ENCODE measurements at regions not wholly inside any gene's neighbourhood (a gene's known extent, or its start where the extent isn't known, plus 50 kb on each side); places are given as distances from the start of the nearest gene placed in this dataset.

GRCh38 chr14:82492157-82492556, 958.5 kb upstream of the SEL1L start:
- H3K4me1 ChIP-seq (ENCODE audit: insufficient read depth): no peaks in the 10 kb centered on the region
- no peaks in the 10 kb centered on the region for H3K27me3 Mint-ChIP-seq (ENCODE audit: insufficient read depth, low read depth, poor library complexity)
- TF ChIP-seq NANOG (IDR thresholded peaks at IDR 0.05; ENCODE audit: borderline replicate concordance) (no peak), JUNB (IDR thresholded peaks at IDR 0.05; ENCODE audit: unreplicated experiment) (no peak), EZH2 (IDR thresholded peaks at IDR 0.05; ENCODE audit: low read depth, unreplicated experiment) (no peak), ZNF114 (CRISPR knock-in tag; IDR thresholded peaks at IDR 0.05) (no peak), ZNF331 (CRISPR knock-in tag; IDR thresholded peaks at IDR 0.05; ENCODE audit: low read depth) (no peak)
- H3K79me2 ChIP-seq (replicated peaks; ENCODE audit: insufficient read depth): no peaks in the 10 kb centered on the region
- peaks cover 24% of the 10 kb centered on the region for H3K36me3 Mint-ChIP-seq (ENCODE audit: low read depth)
- H3K27me3 ChIP-seq (ENCODE audit: insufficient read depth): no peaks in the 10 kb centered on the region
- H3K27ac Mint-ChIP-seq: no peak overlapping the region
- H3K9me3 Mint-ChIP-seq: peaks cover 90% of the 10 kb centered on the region
- no peak overlapping the region for H3K4me3 ChIP-seq
- no peak for ATAC-seq
- no peaks in the 10 kb centered on the region for H3K36me3 ChIP-seq (ENCODE audit: insufficient read depth)
- no peak for DNase-seq (ENCODE audit: low spot score)
- no peak overlapping the region for H2AFZ ChIP-seq
- H3K4me2 ChIP-seq: no peak overlapping the region
- H4K20me1 ChIP-seq (replicated peaks; ENCODE audit: insufficient read depth): no peaks in the 10 kb centered on the region
- no peak overlapping the region for H3K4me3 Mint-ChIP-seq
- no peaks in the 10 kb centered on the region for H3K4me1 Mint-ChIP-seq
- H3F3A ChIP-seq (replicated peaks; ENCODE audit: low read depth): no peaks in the 10 kb centered on the region
- H3K9me2 ChIP-seq (ENCODE audit: insufficient read depth): no peaks in the 10 kb centered on the region
- H3K27ac ChIP-seq (ENCODE audit: low read depth): no peak overlapping the region

DNA sequence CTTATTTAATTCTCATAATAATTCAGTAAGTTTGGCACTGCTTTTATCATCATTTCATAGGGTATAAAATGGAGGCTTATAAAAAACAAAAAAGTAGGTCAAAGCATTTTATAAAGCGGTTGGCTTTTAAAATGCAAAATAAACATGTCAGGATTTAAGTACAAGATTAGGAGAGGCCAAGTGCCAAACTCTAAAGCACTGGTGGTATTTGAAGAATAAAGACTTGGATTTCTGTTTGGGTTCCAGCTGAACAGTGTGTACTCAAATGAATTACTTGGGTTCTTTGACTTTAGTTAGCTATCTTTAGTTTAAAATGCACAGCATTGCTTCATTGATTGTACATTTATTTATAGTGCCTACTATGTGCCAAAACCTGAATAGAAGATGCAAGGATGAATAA, 966.6 kb upstream of the SEL1L start:
- Mint-ChIP-seq H3K36me3 (ENCODE audit: low read depth) (peaks cover 17% of the 10 kb centered on the region), H3K4me1 (no peaks in the 10 kb centered on the region), H3K27ac (no peak overlapping the region), H3K9me3 (peaks cover 83% of the 10 kb centered on the region), H3K27me3 (ENCODE audit: insufficient read depth, low read depth, poor library complexity) (peaks cover 4% of the 10 kb centered on the region), H3K4me3 (no peak overlapping the region)
- DNase-seq (ENCODE audit: low spot score) (no peak), ATAC-seq (no peak)
- H3K4me3 ChIP-seq: no peak overlapping the region
- no peaks in the 10 kb centered on the region for H3F3A ChIP-seq (replicated peaks; ENCODE audit: low read depth)
- H3K27ac ChIP-seq (ENCODE audit: low read depth): no peak overlapping the region
- no peak overlapping the region for H2AFZ ChIP-seq
- 0 out of 2 replicates have a peak, but pooled peaks cover 3% of the 10 kb centered on the region for H3K9me2 ChIP-seq (ENCODE audit: insufficient read depth)
- no peaks in the 10 kb centered on the region for H3K36me3 ChIP-seq (ENCODE audit: insufficient read depth)
- no peaks in the 10 kb centered on the region for H3K27me3 ChIP-seq (ENCODE audit: insufficient read depth)
- H3K4me1 ChIP-seq (ENCODE audit: insufficient read depth): no peaks in the 10 kb centered on the region
- H4K20me1 ChIP-seq (replicated peaks; ENCODE audit: insufficient read depth): no peaks in the 10 kb centered on the region
- no peak overlapping the region for H3K4me2 ChIP-seq
- no peaks in the 10 kb centered on the region for H3K79me2 ChIP-seq (replicated peaks; ENCODE audit: insufficient read depth)
- TF ChIP-seq, protein P1, sequence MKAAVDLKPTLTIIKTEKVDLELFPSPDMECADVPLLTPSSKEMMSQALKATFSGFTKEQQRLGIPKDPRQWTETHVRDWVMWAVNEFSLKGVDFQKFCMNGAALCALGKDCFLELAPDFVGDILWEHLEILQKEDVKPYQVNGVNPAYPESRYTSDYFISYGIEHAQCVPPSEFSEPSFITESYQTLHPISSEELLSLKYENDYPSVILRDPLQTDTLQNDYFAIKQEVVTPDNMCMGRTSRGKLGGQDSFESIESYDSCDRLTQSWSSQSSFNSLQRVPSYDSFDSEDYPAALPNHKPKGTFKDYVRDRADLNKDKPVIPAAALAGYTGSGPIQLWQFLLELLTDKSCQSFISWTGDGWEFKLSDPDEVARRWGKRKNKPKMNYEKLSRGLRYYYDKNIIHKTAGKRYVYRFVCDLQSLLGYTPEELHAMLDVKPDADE (IDR thresholded peaks at IDR 0.05): no peak
- TF ChIP-seq CTCF (conservative IDR thresholded peaks at IDR 0.05; ENCODE audit: low read depth in 2 of 2): no peak
- TF ChIP-seq POLR2AphosphoS5 (IDR thresholded peaks at IDR 0.05; ENCODE audit: low read depth): no peak
- TF ChIP-seq EZH2 (IDR thresholded peaks at IDR 0.05; ENCODE audit: low read depth, unreplicated experiment): no peak
- no peak for TF ChIP-seq EZH2phosphoT487 (IDR thresholded peaks at IDR 0.05; ENCODE audit: unreplicated experiment)
- TF ChIP-seq ZNF331 (CRISPR knock-in tag; IDR thresholded peaks at IDR 0.05; ENCODE audit: low read depth): no peak
- no peak for TF ChIP-seq ZNF114 (CRISPR knock-in tag; IDR thresholded peaks at IDR 0.05)
- TF ChIP-seq NANOG (IDR thresholded peaks at IDR 0.05; ENCODE audit: borderline replicate concordance): no peak
- no peak for TF ChIP-seq JUNB (IDR thresholded peaks at IDR 0.05; ENCODE audit: unreplicated experiment)
- TF ChIP-seq, protein P2, sequence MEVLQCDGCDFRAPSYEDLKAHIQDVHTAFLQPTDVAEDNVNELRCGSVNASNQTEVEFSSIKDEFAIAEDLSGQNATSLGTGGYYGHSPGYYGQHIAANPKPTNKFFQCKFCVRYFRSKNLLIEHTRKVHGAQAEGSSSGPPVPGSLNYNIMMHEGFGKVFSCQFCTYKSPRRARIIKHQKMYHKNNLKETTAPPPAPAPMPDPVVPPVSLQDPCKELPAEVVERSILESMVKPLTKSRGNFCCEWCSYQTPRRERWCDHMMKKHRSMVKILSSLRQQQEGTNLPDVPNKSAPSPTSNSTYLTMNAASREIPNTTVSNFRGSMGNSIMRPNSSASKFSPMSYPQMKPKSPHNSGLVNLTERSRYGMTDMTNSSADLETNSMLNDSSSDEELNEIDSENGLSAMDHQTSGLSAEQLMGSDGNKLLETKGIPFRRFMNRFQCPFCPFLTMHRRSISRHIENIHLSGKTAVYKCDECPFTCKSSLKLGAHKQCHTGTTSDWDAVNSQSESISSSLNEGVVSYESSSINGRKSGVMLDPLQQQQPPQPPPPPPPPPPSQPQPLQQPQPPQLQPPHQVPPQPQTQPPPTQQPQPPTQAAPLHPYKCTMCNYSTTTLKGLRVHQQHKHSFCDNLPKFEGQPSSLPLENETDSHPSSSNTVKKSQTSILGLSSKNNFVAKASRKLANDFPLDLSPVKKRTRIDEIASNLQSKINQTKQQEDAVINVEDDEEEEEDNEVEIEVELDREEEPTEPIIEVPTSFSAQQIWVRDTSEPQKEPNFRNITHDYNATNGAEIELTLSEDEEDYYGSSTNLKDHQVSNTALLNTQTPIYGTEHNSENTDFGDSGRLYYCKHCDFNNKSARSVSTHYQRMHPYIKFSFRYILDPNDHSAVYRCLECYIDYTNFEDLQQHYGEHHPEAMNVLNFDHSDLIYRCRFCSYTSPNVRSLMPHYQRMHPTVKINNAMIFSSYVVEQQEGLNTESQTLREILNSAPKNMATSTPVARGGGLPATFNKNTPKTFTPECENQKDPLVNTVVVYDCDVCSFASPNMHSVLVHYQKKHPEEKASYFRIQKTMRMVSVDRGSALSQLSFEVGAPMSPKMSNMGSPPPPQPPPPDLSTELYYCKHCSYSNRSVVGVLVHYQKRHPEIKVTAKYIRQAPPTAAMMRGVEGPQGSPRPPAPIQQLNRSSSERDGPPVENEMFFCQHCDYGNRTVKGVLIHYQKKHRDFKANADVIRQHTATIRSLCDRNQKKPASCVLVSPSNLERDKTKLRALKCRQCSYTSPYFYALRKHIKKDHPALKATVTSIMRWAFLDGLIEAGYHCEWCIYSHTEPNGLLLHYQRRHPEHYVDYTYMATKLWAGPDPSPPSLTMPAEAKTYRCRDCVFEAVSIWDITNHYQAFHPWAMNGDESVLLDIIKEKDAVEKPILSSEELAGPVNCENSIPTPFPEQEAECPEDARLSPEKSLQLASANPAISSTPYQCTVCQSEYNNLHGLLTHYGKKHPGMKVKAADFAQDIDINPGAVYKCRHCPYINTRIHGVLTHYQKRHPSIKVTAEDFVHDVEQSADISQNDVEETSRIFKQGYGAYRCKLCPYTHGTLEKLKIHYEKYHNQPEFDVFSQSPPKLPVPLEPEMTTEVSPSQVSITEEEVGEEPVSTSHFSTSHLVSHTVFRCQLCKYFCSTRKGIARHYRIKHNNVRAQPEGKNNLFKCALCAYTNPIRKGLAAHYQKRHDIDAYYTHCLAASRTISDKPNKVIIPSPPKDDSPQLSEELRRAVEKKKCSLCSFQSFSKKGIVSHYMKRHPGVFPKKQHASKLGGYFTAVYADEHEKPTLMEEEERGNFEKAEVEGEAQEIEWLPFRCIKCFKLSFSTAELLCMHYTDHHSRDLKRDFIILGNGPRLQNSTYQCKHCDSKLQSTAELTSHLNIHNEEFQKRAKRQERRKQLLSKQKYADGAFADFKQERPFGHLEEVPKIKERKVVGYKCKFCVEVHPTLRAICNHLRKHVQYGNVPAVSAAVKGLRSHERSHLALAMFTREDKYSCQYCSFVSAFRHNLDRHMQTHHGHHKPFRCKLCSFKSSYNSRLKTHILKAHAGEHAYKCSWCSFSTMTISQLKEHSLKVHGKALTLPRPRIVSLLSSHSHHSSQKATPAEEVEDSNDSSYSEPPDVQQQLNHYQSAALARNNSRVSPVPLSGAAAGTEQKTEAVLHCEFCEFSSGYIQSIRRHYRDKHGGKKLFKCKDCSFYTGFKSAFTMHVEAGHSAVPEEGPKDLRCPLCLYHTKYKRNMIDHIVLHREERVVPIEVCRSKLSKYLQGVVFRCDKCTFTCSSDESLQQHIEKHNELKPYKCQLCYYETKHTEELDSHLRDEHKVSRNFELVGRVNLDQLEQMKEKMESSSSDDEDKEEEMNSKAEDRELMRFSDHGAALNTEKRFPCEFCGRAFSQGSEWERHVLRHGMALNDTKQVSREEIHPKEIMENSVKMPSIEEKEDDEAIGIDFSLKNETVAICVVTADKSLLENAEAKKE (CRISPR knock-in tag; IDR thresholded peaks at IDR 0.05): no peak
- no peak for TF ChIP-seq STAT1 (IDR thresholded peaks at IDR 0.05; ENCODE audit: unreplicated experiment)

All from GM23338 (cell line).